ENCODE measurements at regions not wholly inside any gene's neighbourhood (a gene's known extent, or its start where the extent isn't known, plus 50 kb on each side); places are given as distances from the start of the nearest gene placed in this dataset.

DNA sequence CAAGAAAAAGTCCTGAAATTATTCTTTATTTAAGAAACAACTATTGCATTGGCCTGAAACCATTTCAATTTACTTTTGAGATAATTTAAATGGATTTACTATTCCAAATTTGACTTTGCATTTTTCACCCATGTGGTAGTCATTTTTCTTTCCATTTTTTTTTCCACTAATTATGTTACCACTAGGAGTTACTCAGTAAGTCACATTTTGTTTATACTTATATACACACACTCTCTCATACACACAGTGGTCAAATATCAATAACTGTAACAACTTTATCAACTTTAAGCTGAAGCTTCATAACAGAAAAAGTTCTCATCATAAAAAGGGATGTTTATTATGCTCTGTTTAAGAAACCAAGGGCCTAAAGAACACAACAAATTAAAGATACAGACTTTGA lies 222.8 kb downstream of the SIPA1L2 start:
- H3K4me1 ChIP-seq (ENCODE audit: insufficient read depth, low read length): no peaks in the 10 kb centered on the region
- H3K36me3 ChIP-seq (ENCODE audit: insufficient read depth, low read length): no peaks in the 10 kb centered on the region; the same call in 1 of the 2 replicates
- peaks cover 3% of the 10 kb centered on the region; the same call in 1 of the 2 replicates for H3K9me3 ChIP-seq (ENCODE audit: control insufficient read depth, insufficient read depth, low read length)
- no peak overlapping the region for H3K9ac ChIP-seq (ENCODE audit: low read depth, low read length)

DNA sequence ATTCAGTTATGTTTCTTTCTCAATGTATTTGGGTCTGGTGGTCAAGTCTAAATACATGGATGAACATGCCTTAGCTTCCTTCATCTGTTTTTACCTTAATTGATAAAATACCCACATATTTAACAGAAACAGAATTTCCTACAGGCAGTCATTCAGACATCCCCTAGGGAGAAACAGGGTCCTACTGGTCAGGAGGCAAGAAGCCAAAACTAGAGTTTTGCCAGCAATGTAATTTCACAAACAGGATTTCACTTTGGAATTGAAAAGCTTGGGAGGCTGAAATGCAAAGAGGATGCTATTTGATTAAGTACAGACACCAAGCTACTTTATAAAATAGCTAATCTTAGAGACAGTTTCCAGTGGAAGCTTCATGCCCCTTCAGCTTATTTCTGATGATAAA lies 224.2 kb downstream of the SIPA1L2 start:
- Histone ChIP-seq H3K9me3 (ENCODE audit: control insufficient read depth, insufficient read depth, low read length) (peaks cover 3% of the 10 kb centered on the region; the same call in 1 of the 2 replicates), H3K9ac (ENCODE audit: low read depth, low read length) (no peak overlapping the region), H3K36me3 (ENCODE audit: insufficient read depth, low read length) (no peaks in the 10 kb centered on the region; the same call in 1 of the 2 replicates), H3K4me1 (ENCODE audit: insufficient read depth, low read length) (no peaks in the 10 kb centered on the region)

- Histone ChIP-seq H3K4me1 (ENCODE audit: insufficient read depth, low read length) (no peaks in the 10 kb centered on the region), H3K9me3 (ENCODE audit: control insufficient read depth, insufficient read depth, low read length) (peaks cover 3% of the 10 kb centered on the region; the same call in 1 of the 2 replicates), H3K36me3 (ENCODE audit: insufficient read depth, low read length) (no peaks in the 10 kb centered on the region; the same call in 1 of the 2 replicates)
These were observed 224.8 kb downstream of the SIPA1L2 start for GRCh38 chr1:232404981-232405731.

GRCh38 chr1:232404227-232404626 lies 225.7 kb downstream of the SIPA1L2 start:
- no peaks in the 10 kb centered on the region for H3K4me1 ChIP-seq (ENCODE audit: insufficient read depth, low read length)
- no peaks in the 10 kb centered on the region; the same call in 1 of the 2 replicates for H3K36me3 ChIP-seq (ENCODE audit: insufficient read depth, low read length)
- no peak overlapping the region for H3K9ac ChIP-seq (ENCODE audit: low read depth, low read length)
- peaks cover under 1% of the 10 kb centered on the region; the same call in 1 of the 2 replicates for H3K9me3 ChIP-seq (ENCODE audit: control insufficient read depth, insufficient read depth, low read length)

More at GRCh38 chr1:232404981-232405731, 224.8 kb downstream of the SIPA1L2 start:
- no peak overlapping the region for H3K9ac ChIP-seq (ENCODE audit: low read depth, low read length)

GRCh38 chr1:232403017-232403714 lies 226.8 kb downstream of the SIPA1L2 start:
- no peaks in the 10 kb centered on the region; the same call in 1 of the 2 replicates for H3K36me3 ChIP-seq (ENCODE audit: insufficient read depth, low read length)
- H3K9ac ChIP-seq (ENCODE audit: low read depth, low read length): no peak overlapping the region
- H3K4me1 ChIP-seq (ENCODE audit: insufficient read depth, low read length): no peaks in the 10 kb centered on the region
- H3K9me3 ChIP-seq (ENCODE audit: control insufficient read depth, insufficient read depth, low read length): no peaks in the 10 kb centered on the region

GRCh38 chr1:232398823-232399222 lies 231.1 kb downstream of the SIPA1L2 start:
- Histone ChIP-seq H3K9me3 (ENCODE audit: control insufficient read depth, insufficient read depth, low read length) (no peaks in the 10 kb centered on the region), H3K36me3 (ENCODE audit: insufficient read depth, low read length) (no peaks in the 10 kb centered on the region), H3K9ac (ENCODE audit: low read depth, low read length) (no peak overlapping the region), H3K4me1 (ENCODE audit: insufficient read depth, low read length) (no peaks in the 10 kb centered on the region)

DNA sequence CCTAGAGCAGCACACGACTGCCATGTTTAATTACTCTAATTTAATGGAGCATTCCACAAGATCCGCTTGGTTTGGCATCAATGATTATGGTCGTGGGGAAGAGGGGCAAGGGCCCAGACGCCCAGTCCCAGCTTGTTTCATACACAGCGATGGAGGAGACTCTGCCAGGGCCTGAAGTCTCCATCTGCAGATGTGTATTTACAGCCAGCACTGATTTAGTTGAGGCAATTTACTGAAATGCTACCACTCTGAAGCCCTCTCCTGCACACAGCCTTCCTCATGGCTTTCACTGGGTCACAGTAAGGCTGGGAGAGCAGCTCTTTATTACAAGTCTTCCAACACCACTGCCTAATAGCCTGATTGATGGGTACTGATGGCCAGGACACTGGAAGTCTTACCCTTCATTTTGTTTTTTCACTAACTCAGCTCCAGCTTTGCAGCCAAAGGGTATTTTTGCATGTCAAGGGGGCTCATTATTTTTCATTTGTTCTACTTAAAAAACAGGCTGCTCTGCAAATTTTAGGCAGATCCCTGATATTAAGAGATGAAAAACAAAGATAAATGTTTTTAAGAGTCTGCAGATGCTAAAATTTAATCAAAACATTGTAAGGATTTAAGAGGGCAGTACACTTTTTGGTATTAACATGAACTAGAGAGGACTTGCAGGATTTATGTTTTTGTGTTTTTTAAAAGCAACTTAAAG lies 236.3 kb downstream of the SIPA1L2 start:
- no peak overlapping the region for H3K9ac ChIP-seq (ENCODE audit: low read depth, low read length)
- no peaks in the 10 kb centered on the region for H3K36me3 ChIP-seq (ENCODE audit: insufficient read depth, low read length)
- peaks cover 10% of the 10 kb centered on the region; the same call in 1 of the 2 replicates for H3K4me1 ChIP-seq (ENCODE audit: insufficient read depth, low read length)
- no peaks in the 10 kb centered on the region for H3K9me3 ChIP-seq (ENCODE audit: control insufficient read depth, insufficient read depth, low read length)

DNA sequence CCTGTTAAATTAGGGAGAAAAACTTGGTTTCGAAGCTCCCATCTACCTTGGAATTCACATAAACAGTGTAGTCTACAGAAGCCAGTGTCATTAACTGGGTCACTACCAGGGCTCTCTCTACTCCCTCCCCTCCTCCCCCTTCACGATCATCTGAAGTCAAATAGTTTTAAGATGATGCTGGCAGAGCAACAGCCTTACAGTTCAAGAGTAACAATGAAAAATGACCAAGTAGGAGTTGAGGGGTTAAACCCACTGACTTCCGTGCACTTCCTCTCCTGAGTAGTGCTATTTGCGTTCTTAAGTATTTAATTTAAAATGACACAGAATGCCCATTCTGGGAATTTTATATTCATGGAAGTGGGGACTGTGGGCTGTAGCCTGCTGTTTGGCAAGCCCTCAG lies 236.9 kb downstream of the SIPA1L2 start:
- Histone ChIP-seq H3K4me1 (ENCODE audit: insufficient read depth, low read length) (peaks cover 10% of the 10 kb centered on the region; the same call in 1 of the 2 replicates), H3K36me3 (ENCODE audit: insufficient read depth, low read length) (no peaks in the 10 kb centered on the region), H3K9me3 (ENCODE audit: control insufficient read depth, insufficient read depth, low read length) (no peaks in the 10 kb centered on the region), H3K9ac (ENCODE audit: low read depth, low read length) (no peak overlapping the region)

DNA sequence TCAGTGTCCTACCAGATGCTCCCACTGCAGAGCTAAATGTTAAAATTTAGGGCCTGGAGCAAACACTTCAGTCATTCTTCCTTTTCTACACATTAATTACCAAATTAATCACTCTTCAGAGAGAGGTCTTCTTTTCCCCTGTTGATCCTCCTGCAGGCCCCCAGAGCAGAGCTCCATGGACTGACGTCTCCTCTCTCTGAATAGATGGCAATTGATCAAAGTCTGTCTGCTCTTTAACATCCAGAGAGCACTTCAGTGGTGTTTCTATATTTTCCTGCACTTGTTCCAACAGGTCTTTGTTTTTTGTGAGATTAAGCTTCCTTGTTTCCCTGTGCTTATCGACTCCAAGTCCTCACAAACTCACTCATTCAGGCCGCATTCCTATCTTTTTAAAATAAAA lies 239.3 kb downstream of the SIPA1L2 start:
- H3K36me3 ChIP-seq (ENCODE audit: insufficient read depth, low read length): no peaks in the 10 kb centered on the region
- no peaks in the 10 kb centered on the region for H3K9me3 ChIP-seq (ENCODE audit: control insufficient read depth, insufficient read depth, low read length)

DNA sequence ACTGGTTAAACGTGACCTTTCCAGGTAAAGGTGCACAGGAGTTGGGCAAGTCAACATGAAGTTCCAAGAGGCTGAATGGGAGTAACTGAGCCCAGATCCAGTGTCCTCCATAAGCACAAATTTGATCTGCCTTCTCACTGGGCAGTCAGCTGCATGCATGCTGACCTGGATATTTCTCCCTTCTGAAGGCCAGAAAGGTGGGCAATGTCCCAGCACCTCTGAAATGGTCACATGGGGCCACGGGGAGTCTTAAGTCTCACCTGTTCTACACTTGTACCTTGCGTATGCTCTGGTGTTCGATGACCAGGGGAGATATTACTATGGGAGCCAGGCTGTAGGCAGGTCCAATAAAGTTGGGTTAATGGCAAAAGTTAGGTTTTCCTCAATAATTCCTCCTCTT lies 240.2 kb downstream of the SIPA1L2 start:
- peaks cover 10% of the 10 kb centered on the region for H3K4me1 ChIP-seq (ENCODE audit: insufficient read depth, low read length)

More for the DNA sequence above, 239.3 kb downstream of the SIPA1L2 start:
- no peak overlapping the region for H3K9ac ChIP-seq (ENCODE audit: low read depth, low read length)
- H3K4me1 ChIP-seq (ENCODE audit: insufficient read depth, low read length): peaks cover 10% of the 10 kb centered on the region; the same call in 1 of the 2 replicates

DNA sequence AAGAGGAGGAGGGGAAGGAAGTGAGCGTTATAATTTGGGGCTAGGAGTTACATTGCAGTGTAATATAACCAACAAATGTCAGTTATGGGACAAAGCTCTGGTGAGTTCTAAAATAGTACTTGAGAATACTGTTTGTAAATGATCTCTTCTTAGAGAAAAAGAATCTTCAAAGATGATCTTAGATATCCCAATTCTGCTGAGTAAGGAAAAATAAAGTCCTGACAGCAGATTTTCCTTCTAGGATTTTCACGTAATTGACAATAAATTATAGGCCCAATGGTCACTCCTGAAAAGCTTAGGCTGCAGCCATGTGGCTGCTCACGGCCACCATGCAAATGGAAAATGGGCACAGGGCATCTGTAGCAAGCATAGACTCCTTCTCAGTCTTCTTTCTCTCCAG lies 241.6 kb downstream of the SIPA1L2 start:
- Histone ChIP-seq H3K4me1 (ENCODE audit: insufficient read depth, low read length) (peaks cover 7% of the 10 kb centered on the region), H3K9me3 (ENCODE audit: control insufficient read depth, insufficient read depth, low read length) (no peaks in the 10 kb centered on the region), H3K36me3 (ENCODE audit: insufficient read depth, low read length) (no peaks in the 10 kb centered on the region), H3K9ac (ENCODE audit: low read depth, low read length) (no peak overlapping the region)

More for the DNA sequence above, 240.2 kb downstream of the SIPA1L2 start:
- Histone ChIP-seq H3K36me3 (ENCODE audit: insufficient read depth, low read length) (no peaks in the 10 kb centered on the region), H3K9ac (ENCODE audit: low read depth, low read length) (no peak overlapping the region), H3K9me3 (ENCODE audit: control insufficient read depth, insufficient read depth, low read length) (no peaks in the 10 kb centered on the region)

DNA sequence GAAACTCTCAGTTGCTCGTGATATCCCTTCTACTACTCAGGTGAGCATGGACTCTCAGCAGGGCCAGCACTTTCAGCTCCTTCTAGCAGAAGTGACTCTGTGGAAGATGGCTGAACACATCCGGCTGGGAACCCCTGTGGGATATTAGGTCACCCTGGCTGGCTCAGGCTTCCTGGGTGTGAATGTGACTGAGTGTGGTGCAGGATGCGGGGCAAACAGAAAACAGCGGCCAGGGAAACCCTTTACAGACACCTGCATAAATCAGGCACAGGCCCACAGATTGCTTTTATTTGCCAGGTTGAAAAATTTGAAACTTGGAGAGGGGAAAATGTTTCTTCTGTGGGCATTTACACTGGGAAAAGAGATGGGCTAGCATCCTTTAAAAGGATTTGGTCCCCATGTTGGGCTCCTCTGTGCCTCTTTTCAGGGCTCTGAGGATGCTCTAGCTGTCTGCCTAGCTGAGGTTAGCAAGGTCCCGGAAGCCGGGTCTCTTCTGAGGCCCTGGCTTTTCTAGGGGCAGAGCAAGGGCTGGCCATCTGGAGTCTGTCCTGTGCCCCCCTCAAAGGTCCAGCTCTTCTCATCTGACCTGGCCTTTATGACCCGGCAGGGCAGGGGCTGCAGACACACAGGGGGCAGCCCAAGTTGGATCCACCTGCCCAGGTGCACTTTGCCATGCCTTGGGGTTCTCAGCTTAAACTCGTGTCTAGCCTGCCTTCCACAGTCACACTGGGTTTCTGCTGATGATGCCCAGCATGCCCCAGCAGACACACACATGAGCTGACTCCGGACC lies 243.0 kb downstream of the SIPA1L2 start:
- no peaks in the 10 kb centered on the region for H3K36me3 ChIP-seq (ENCODE audit: insufficient read depth, low read length)
- no peaks in the 10 kb centered on the region; the same call in none of the 2 replicates for H3K4me1 ChIP-seq (ENCODE audit: insufficient read depth, low read length)
- H3K9ac ChIP-seq (ENCODE audit: low read depth, low read length): no peak overlapping the region
- H3K9me3 ChIP-seq (ENCODE audit: control insufficient read depth, insufficient read depth, low read length): no peaks in the 10 kb centered on the region

- Histone ChIP-seq H3K9ac (ENCODE audit: low read depth, low read length) (no peak overlapping the region), H3K9me3 (ENCODE audit: control insufficient read depth, insufficient read depth, low read length) (no peaks in the 10 kb centered on the region), H3K36me3 (ENCODE audit: insufficient read depth, low read length) (no peaks in the 10 kb centered on the region), H3K4me1 (ENCODE audit: insufficient read depth, low read length) (peaks cover 4% of the 10 kb centered on the region)
These were observed 243.6 kb downstream of the SIPA1L2 start for GRCh38 chr1:232386294-232386693.

GRCh38 chr1:232385221-232385620 lies 244.7 kb downstream of the SIPA1L2 start:
- no peaks in the 10 kb centered on the region for H3K9me3 ChIP-seq (ENCODE audit: control insufficient read depth, insufficient read depth, low read length)
- no peaks in the 10 kb centered on the region for H3K36me3 ChIP-seq (ENCODE audit: insufficient read depth, low read length)
- peaks cover 4% of the 10 kb centered on the region for H3K4me1 ChIP-seq (ENCODE audit: insufficient read depth, low read length)
- H3K9ac ChIP-seq (ENCODE audit: low read depth, low read length): no peak overlapping the region
